ENCODE measurements at regions not wholly inside any gene's neighbourhood (a gene's known extent, or its start where the extent isn't known, plus 50 kb on each side); places are given as distances from the start of the nearest gene placed in this dataset.

DNA sequence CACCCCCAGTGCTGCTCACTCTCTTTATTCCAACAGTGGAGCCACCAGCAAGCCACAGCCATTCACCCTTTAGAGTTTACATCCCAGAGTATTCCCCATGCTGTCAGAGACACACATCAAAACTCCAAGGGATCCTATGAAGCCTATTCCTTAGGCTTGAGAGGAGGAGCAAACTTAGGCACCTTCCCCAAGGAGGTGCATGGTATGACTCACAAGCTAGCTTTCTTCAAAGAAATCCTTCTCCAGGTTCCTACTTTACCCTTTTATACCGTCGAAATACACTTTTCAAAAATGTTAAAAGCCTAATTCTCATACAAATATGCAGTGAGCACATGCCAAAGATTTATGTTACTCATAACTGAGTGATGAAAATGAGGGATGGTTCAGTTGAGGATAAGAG, 175.4 kb downstream of the ETNK1 start:
- TF ChIP-seq CBX2 (IDR thresholded peaks at IDR 0.05; ENCODE audit: borderline replicate concordance, low read depth): no peak
- TF ChIP-seq, protein P1, sequence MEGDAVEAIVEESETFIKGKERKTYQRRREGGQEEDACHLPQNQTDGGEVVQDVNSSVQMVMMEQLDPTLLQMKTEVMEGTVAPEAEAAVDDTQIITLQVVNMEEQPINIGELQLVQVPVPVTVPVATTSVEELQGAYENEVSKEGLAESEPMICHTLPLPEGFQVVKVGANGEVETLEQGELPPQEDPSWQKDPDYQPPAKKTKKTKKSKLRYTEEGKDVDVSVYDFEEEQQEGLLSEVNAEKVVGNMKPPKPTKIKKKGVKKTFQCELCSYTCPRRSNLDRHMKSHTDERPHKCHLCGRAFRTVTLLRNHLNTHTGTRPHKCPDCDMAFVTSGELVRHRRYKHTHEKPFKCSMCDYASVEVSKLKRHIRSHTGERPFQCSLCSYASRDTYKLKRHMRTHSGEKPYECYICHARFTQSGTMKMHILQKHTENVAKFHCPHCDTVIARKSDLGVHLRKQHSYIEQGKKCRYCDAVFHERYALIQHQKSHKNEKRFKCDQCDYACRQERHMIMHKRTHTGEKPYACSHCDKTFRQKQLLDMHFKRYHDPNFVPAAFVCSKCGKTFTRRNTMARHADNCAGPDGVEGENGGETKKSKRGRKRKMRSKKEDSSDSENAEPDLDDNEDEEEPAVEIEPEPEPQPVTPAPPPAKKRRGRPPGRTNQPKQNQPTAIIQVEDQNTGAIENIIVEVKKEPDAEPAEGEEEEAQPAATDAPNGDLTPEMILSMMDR (IDR thresholded peaks at IDR 0.05): no peak
- no peak for TF ChIP-seq EHF (CRISPR knock-in tag; IDR thresholded peaks at IDR 0.05)
- TF ChIP-seq POLR2A (IDR thresholded peaks at IDR 0.05; ENCODE audit: low read length): no peak
- TF ChIP-seq GATA3 (IDR thresholded peaks at IDR 0.05; ENCODE audit: borderline replicate concordance): no peak

All from A549 (cell line).